ENCODE measurements at regions not wholly inside any gene's neighbourhood (a gene's known extent, or its start where the extent isn't known, plus 50 kb on each side); places are given as distances from the start of the nearest gene placed in this dataset.

DNA sequence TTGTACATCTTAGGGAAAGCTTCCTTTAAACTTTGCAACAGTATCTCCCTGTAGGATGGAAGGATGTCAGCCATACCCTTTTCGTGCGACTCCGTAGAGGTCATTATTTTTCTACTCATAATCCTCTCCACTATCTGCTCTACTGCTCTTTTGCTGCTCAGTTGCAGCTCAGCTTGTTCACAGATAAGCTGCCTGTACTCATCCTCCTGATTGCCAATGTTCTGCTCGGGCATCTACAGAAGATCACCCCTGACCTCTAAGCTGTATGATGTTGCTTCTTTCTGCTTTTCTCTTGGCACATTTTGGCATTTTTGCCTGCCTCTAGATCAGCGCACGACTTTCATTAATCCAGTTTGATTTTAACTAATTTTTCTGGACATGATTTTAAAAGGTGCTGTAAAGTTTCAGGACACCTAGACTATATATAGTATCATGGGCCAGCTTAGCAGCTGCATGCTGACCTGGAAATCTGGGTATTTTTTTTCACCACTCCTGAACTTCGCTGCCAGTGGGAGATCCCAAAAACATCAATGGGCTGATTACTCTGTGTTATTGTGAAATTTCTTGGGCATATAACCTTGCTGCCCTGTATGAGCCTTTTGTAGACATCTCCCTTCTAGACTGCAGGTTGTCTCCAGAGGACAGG is 131.2 kb upstream of the ZNF608 start (continued):
- TF ChIP-seq NR2C1 (IDR thresholded peaks at IDR 0.05) = no peak

DNA sequence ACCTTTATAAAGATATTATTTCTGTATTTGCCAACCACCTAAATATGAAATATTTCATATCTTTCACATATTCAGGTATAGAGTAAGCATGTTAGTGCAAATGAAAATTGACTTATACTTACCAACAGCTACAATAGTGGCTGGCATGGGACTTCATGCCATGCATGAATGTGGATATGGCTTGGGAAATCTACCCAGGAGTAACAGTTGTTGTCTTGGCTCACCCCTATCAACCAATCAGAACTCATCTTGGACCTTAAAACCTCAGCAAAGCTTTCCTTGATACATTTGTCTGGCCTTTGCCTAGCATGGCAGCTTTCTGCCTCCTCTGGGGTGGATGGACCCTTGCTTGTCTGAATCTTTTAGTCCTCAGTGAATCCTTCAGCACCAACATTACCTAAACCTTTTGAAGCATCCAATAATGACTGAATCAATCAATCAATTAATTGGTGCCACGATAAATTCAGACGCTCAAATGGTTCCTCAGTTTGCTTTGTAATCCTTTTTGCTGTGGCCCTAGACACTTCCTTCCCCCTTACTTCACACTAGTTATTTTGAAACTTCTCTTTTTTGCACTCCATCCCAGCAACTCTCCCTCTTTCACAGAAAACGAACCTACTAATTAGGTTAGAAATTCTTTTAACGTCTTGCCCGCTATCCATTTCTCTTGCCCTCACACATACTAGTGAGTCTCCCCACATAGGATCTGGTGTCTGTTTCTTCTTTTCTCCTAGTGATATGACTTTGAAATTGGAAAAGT is 132.3 kb upstream of the ZNF608 start:
- H3K4me3 ChIP-seq = no peak overlapping the region
- H3K9ac ChIP-seq (ENCODE audit: control insufficient read depth, insufficient read depth, low read length) = no peak overlapping the region
- in situ Hi-C loops (cut with MboI) = no loop called here
- H3K4me1 ChIP-seq (ENCODE audit: control insufficient read depth, insufficient read depth, low read length) = no peaks in the 10 kb centered on the region
- H3K36me3 ChIP-seq (ENCODE audit: control insufficient read depth in 2 of 2, insufficient read depth in 2 of 2, low read length in 1 of 2) = no peaks in the 10 kb centered on the region
- DNase-seq (ENCODE audit: low read depth, low spot score) (no peak), ATAC-seq (no peak), FAIRE-seq (no peak)
- BruUV-seq (replicated peaks) = no TSS peak
- POLR2A ChIA-PET = interaction anchor here (0.6 kb wide), 2 partner anchors 158 to 206 kb away, joined by 4 read pairs; no protein-coding TSS in a partner anchor
- no peaks in the 10 kb centered on the region for H4K20me1 ChIP-seq (ENCODE audit: control insufficient read depth, insufficient read depth)
- intact Hi-C loops (cut with micrococcal nuclease; ENCODE audit: unreplicated experiment) = no loop called here
- RAD21 ChIA-PET (ENCODE audit: unreplicated experiment) = interaction anchor here (0.8 kb wide), 1 partner anchor 23 kb away, joined by 3 read pairs; no protein-coding TSS in a partner anchor
- H3K79me2 ChIP-seq (ENCODE audit: control insufficient read depth, insufficient read depth, low read length) = no peaks in the 10 kb centered on the region
- no peaks in the 10 kb centered on the region for H3K27me3 ChIP-seq (replicated peaks in 1 of 2; ENCODE audit: control insufficient read depth in 2 of 2, insufficient read depth in 2 of 2, low read length in 1 of 2)
- H3K9me3 ChIP-seq (replicated peaks; ENCODE audit: control insufficient read depth, insufficient read depth, low read length) = no peaks in the 10 kb centered on the region
- H3K4me2 ChIP-seq (ENCODE audit: control insufficient read depth, insufficient read depth) = no peak overlapping the region
- H3K27ac ChIP-seq (ENCODE audit: control insufficient read depth, insufficient read depth) = no peak overlapping the region
- H2AFZ ChIP-seq (ENCODE audit: control insufficient read depth, low read depth, low read length) = no peak overlapping the region
- SMC1A ChIA-PET (ENCODE audit: uncharacterized antibody, unreplicated experiment) = interaction anchor here (0.9 to 1.3 kb wide), 4 partner anchors 10 to 130 kb away, joined by 3 to 4 read pairs (median 3); no protein-coding TSS in a partner anchor
- WGBS (ENCODE audit: insufficient coverage, insufficient replicate concordance, low lambda C conversion rate, missing lambda C conversion rate) = 58% methylated on average over 5 of the region's 5 CpGs
- CTCF ChIA-PET = no interaction called here
- TF ChIP-seq, protein P1, sequence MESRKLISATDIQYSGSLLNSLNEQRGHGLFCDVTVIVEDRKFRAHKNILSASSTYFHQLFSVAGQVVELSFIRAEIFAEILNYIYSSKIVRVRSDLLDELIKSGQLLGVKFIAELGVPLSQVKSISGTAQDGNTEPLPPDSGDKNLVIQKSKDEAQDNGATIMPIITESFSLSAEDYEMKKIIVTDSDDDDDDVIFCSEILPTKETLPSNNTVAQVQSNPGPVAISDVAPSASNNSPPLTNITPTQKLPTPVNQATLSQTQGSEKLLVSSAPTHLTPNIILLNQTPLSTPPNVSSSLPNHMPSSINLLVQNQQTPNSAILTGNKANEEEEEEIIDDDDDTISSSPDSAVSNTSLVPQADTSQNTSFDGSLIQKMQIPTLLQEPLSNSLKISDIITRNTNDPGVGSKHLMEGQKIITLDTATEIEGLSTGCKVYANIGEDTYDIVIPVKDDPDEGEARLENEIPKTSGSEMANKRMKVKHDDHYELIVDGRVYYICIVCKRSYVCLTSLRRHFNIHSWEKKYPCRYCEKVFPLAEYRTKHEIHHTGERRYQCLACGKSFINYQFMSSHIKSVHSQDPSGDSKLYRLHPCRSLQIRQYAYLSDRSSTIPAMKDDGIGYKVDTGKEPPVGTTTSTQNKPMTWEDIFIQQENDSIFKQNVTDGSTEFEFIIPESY (IDR thresholded peaks at IDR 0.05) = no peak
- TF ChIP-seq, protein P2, sequence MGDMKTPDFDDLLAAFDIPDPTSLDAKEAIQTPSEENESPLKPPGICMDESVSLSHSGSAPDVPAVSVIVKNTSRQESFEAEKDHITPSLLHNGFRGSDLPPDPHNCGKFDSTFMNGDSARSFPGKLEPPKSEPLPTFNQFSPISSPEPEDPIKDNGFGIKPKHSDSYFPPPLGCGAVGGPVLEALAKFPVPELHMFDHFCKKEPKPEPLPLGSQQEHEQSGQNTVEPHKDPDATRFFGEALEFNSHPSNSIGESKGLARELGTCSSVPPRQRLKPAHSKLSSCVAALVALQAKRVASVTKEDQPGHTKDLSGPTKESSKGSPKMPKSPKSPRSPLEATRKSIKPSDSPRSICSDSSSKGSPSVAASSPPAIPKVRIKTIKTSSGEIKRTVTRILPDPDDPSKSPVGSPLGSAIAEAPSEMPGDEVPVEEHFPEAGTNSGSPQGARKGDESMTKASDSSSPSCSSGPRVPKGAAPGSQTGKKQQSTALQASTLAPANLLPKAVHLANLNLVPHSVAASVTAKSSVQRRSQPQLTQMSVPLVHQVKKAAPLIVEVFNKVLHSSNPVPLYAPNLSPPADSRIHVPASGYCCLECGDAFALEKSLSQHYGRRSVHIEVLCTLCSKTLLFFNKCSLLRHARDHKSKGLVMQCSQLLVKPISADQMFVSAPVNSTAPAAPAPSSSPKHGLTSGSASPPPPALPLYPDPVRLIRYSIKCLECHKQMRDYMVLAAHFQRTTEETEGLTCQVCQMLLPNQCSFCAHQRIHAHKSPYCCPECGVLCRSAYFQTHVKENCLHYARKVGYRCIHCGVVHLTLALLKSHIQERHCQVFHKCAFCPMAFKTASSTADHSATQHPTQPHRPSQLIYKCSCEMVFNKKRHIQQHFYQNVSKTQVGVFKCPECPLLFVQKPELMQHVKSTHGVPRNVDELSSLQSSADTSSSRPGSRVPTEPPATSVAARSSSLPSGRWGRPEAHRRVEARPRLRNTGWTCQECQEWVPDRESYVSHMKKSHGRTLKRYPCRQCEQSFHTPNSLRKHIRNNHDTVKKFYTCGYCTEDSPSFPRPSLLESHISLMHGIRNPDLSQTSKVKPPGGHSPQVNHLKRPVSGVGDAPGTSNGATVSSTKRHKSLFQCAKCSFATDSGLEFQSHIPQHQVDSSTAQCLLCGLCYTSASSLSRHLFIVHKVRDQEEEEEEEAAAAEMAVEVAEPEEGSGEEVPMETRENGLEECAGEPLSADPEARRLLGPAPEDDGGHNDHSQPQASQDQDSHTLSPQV (IDR thresholded peaks at IDR 0.05) = no peak
- TF ChIP-seq NBN (IDR thresholded peaks at IDR 0.05) = no peak
- no peak for TF ChIP-seq FOS (IDR thresholded peaks at IDR 0.05; ENCODE audit: borderline replicate concordance, extremely low read depth, insufficient read length)
- no peak for TF ChIP-seq SMAD1 (IDR thresholded peaks at IDR 0.05; ENCODE audit: low read depth, partially characterized antibody)
- no peak for TF ChIP-seq RUNX3 (IDR thresholded peaks at IDR 0.05; ENCODE audit: low read length)
- TF ChIP-seq NFIC (IDR thresholded peaks at IDR 0.05; ENCODE audit: low read depth, low read length) = no peak
- TF ChIP-seq SMC3 (IDR thresholded peaks at IDR 0.05; ENCODE audit: borderline replicate concordance, low read length) = no peak
- no peak for TF ChIP-seq POLR2AphosphoS5 (IDR thresholded peaks at IDR 0.05; ENCODE audit: low read length)
- no peak for TF ChIP-seq EGR1 (IDR thresholded peaks at IDR 0.05; ENCODE audit: borderline replicate concordance in 1 of 2, low read depth in 2 of 2, low read length in 2 of 2)
- no peak for TF ChIP-seq PAX8 (IDR thresholded peaks at IDR 0.05)
- TF ChIP-seq, protein P3, sequence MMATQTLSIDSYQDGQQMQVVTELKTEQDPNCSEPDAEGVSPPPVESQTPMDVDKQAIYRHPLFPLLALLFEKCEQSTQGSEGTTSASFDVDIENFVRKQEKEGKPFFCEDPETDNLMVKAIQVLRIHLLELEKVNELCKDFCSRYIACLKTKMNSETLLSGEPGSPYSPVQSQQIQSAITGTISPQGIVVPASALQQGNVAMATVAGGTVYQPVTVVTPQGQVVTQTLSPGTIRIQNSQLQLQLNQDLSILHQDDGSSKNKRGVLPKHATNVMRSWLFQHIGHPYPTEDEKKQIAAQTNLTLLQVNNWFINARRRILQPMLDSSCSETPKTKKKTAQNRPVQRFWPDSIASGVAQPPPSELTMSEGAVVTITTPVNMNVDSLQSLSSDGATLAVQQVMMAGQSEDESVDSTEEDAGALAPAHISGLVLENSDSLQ (IDR thresholded peaks at IDR 0.05) = no peak

Measured in GM12878 (cell line).